ENCODE measurements at regions not wholly inside any gene's neighbourhood (a gene's known extent, or its start where the extent isn't known, plus 50 kb on each side); places are given as distances from the start of the nearest gene placed in this dataset.
A peak's percentile ranks its signal among the peaks of the same experiment; 100 is the strongest.
"Not testable (repeated sequence)": the region's sequence is repeated elsewhere in the genome, so short reads cannot be mapped to it uniquely, and the experiment has no call there.

DNA sequence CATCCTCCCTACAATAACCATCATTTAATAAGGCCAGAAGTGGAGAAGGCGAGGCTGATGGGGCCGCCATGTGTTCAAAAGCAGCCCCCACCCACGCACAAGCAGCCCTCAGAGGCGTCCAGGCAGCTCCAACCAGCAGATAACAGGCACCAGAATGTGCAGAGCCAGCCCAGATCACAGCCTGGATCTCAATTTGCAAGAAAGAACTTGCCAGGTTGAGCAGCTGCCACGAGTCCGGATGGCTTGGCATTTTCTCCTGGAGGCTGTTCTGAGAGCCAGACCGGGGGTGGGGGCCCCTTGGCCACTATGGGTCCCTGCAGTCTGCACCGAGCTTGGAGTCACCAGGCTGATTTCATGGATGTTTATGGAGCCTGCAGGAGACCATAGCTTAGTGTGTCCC lies 338.1 kb downstream of the PREX1 start:
- DNase-seq: peak; percentile 70

DNA sequence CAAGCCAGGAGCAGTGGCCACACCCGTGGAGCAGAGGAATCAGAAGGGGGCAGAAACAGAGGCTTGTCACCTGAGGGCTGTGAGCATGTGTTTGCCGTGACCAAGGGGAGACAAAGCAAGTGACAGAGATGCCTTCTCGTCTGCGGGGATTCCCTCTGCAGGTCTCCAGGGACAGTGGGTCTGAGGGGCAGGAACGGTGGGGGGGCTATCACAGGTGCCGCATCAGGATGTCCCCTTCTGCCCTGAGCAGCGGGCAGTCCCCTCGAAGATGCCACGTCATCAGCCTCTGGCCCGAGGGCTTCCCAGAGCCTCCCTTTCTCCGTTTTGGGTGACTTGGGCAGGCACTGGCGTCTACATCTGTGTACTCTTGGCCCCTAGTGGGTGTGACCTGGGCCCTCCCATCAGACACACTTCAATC lies 338.7 kb downstream of the PREX1 start:
- DNase-seq: no peak

DNA sequence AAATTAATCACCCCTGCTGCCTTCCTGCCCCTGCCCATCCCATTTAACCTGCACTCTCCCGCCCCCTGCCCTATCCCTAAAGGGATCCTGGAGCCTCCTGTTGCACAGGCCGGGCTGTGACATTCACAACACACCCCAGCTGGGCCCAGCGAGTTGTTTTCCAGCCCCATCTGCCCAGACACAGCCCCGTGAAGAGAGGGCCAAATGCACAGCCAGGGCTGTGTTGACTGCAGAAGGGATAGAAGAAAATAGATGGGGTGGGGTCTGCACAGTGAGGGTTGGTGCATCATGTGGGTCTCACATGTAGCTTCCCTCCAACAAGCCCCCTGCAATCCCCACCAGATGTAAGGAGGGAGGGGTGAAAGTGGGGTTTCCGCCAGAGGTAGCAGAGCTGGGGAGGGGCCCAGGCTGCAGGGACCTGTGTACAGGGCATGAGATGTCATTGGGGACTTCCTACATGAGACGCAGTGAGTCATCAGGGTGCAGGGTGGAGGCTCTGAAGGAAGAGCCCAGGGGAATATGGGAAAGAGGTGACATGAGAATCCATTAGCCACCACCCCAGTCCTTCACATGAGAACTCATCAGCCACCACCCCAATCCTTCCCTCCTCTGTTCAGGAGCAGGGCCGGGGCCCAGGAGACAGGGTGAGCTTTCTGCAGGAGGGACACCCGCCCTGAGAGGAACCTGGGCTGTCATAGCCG lies 339.3 kb downstream of the PREX1 start:
- DNase-seq: not testable (repeated sequence)

DNA sequence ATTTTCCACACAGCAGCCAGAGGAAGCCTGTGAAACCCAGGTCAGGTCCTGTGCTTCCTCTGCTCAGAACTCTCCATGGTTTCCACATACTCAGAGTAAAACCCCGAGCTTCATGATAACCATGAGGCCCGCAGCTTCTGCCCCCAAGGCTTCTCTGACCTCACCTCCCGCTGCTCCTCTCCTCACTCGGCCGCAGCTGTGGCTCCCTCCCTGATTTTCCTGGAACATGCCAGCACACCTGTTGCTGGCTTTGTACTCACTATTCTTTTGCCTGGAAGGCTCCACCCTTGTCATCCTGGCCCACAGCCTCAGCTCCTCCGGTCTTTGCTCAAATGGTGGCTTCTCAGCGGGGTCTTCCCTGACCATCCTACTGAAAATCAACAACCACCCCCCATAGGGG lies 341.7 kb downstream of the PREX1 start:
- no peak for DNase-seq

DNA sequence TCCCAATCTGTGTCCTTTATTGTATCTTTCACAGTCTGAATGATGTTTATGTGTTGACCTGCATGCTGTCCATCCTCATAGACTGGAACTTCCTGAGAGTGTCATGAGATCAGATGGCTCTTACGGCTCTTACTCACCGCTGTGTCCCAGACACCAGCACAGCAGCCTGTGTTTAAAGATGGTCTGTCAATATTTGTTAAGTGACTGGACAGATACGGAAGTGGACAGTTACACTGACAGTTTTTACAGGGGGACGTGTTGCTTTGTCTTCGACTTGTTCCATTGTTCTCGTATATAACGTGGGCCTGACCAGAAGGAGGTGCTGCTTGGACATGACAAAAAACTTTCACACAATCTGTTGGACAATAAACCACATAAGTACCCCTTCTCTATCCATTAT lies 342.6 kb downstream of the PREX1 start:
- not testable (repeated sequence) for DNase-seq

DNA sequence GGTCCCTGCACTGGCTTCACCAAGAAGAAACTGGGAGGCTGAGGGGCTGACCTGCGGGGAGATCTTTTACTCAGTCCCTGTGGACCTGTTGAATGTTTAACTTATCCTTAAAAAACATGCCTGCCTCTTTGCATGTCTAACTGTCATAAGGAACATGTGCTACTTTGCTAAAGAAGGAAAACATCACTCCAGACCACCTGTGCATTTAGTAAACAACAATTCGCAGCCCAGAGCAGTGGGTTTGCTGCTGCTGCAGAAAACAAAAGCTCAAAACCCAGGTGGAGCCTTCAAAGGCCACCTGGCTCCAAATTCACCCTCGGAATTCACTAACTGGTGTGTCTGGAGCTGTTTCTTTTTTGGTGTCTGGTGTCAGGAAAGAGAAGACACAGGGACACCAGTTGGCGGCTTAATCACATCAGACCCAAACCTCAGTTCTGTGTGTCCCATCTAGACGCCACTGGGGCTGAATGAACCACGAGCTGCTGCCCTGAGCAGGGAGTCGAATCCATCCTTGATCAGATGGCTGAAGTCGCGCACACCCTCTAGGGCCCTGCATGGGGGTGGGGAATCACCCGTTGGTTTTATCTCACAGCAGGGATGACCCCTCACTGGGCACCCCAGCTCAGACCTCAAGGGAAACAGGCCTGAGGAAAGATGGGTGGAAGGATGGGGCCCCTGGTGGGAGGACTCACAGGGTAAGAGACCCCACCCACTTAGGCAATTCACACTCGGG lies 344.3 kb downstream of the PREX1 start:
- DNase-seq: no peak

DNA sequence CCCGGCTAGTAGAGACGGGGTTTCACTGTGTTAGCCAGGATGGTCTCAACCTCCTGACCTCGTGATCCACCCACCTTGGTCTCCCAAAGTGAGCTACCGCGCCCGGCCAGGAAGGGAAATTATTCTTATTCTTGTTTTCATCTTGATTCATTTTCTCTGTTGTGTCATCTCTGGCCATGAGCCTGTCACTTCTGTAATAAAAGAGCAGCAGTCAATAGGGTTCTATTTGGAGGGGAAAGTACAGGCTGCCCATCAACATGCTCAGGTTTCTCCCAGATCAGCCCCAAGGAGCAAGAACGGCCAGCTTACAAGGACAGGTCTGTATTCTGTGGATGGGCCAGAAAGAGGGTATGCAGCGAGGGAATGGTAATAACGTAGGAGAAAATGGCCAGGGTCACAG lies 345.0 kb downstream of the PREX1 start:
- DNase-seq: no peak

DNA sequence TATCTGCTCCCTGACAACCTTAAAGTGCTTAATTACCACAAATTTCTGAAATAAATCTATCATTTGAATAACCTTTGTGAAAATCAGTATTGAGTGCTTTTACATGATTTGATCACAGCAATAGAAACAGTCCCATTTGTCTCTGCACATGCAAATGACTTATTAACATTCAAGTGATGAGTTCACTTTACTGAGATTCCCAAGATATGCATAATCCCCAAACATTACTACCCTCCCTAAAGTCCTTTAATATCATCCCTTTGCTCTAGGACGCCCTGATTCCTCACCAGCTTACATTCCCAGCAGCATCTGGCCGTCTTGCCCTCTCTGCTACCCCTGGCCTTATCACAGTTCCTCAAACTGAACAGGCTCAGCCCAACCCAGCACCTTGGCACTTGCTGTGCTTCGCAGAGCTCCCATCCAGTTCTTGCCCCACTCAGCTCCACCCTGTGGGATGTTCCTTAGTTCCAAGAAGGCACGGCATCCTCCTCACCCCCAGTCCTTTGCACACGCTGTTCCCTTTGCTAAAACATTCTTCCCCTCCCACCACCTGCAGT lies 347.5 kb downstream of the PREX1 start:
- no peak for DNase-seq

DNA sequence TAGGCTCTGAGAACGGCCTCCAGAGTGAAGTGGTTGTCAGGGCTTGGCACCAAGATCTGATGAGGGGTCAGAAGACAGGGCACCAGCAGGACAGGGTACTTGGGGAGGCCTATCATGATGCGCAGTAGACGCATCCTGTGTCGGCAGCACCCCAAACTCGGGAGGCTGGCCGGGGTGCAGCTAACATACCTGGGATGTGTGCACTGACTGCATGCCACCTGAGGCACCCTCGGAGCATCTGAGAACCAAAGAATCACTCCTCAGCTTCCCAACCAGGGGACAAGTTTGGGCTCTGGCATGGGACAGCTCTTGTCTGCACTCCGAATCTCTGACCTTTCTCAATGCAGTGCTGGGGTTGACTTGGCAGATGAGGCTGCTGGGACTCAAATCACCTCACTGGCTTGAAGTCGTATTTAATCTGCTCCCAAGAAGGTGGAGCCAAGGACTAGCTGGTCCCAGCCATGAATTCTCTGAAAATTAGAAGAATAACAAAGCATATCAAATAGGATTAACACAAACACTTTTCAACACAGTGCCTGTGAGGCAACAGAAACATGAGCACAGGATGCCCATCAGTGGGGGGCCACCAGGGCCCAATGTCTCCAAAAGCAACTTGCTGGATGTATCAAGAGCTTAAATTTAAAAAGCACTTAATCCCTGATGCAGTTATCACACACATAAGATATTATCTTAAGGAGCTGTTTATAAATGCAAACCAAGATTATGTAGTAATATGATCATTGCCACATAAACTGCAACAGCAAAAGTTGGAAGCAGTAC lies 348.8 kb downstream of the PREX1 start:
- no peak for DNase-seq

DNA sequence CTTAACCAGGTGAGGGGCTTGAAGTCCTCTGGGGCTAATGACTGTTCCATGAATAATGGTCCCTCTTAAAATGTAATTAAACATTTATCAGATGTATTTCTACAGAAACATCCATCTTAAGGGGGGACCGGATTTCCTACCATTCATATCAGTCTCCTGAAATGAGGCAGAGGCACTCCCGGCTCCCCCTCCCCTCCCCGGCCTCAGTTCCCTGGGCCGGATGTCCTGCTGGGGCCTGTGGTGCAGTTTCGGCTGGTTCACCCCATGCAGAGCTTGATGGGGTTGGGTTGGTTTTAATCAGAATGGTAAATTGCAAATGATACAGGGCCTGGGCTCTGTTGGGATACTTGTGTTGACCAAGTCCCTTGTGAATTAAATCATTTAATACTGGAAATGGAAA lies 349.4 kb downstream of the PREX1 start:
- no peak for DNase-seq

DNA sequence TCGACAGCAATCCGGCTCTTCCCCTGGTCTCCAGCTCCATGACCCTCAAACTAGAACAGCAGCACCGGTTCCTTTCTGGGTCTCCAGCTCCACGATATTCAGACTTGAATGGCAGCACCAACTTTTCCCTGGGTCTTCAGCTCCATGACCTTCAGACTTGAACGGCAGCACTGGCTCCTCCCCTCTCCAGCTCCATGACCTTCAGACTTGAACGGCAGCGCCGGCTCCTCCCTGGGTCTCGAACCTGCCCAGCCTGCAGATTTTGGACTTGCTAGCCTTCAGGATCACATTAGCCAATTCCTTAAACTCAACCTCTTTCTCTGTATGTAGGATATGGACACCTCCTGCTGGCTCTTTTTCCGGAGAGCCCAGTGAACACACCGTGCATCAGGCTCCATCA lies 350.9 kb downstream of the PREX1 start:
- no peak for DNase-seq

DNA sequence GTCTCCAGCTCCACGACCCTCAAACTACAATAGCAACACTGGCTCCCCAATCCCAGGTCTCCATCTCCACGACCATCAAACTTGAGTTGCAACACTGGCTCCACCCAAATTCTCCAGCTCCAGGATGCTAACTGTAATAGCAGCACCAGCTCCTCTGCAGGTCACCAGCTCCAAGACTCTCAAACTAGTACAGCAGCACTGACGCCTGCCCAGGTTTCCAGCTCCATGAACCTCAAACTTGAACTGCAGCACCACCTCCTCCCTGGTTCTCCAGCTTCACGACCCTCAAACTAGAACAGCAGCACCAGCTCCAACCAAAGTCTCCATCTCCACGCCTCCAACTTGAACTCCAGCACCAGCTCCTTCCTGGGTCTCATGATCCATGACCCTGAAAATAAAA lies 353.8 kb downstream of the PREX1 start:
- DNase-seq: no peak

DNA sequence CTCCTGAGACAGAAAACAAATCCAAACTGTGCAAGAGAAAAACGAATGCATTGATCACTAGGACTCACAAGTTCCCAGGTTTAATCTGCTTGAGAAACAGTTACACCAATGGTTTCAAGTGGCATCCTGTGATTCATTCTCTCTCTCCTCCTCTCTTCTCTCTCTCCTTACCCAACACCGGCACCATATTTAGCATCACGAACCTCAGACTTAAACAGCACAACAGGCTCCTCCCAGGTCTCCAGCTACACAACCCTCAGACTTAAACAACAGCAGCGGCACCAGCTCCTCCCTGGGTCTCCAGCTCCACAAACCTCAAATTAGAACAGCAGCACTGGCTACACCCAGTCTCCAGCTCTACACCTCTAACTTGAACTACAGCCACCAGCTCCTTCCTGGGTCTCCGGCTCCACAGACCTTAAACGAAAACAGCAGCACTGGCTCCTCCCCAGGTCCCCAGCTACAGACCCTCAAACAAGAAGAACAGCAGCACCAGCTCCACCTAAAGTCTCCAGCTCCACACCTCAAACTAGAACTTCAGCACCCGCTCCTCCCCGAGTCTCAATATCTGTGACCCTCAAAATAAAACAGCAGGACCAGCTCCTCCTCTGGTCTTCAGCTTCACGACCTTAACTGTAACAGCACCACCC lies 355.9 kb downstream of the PREX1 start:
- no peak for DNase-seq

DNA sequence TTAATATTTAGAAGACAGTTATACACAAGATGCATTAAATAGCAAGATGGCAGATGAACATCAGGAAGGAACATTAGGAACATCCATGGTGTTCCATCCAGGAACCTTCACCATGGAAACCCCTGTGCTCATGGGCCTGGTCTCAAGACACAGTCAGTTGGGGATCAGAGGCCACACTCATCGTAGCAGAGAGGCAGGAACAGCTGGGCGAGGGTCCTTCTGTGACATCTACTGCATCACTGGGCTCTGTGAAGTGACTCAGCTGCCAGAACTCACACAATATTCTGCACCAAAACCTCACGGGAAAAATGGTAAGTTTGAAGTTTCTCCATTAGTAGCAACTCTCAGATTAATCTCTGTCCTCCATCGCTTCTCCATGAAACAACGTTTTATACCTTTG lies 356.6 kb downstream of the PREX1 start:
- DNase-seq: no peak

DNA sequence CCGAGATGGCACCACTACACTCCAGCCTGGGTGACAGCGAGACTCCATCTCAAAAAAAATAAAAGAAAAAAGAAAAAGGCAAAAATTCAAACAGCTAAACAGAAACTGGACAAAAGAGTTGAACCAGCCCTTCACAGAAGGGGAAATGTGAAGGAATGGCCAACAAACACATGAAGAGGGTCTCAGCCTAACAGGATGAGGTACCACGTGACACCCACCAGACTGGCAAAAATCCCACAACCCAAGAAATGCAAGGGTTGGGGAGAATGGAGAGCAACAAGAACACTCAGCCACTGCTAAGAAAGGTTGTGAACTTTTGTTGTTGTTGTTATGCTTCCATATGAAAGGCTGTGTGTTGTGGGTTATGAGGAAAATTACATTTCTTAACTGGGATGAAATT lies 357.7 kb downstream of the PREX1 start:
- no peak for DNase-seq

DNA sequence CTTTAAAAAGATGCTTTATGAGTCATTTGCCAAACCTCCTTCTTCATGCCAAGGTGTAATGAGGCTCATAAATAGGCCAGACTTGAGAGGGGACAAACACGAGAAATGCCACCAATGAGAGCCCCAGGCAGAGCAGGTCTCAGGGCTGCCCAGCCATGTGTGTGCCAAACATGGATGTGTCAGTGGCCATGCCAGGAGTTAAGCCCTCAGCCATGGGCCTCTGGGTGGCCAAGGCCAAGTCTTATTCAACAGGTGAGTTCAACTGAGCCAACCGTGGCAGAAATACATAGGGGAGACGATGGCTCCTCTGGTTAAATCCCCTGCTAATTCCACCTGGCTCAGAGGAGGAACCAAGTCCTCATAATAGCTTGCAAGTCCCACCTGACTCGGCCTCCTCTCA lies 358.8 kb downstream of the PREX1 start:
- no peak for DNase-seq

DNA sequence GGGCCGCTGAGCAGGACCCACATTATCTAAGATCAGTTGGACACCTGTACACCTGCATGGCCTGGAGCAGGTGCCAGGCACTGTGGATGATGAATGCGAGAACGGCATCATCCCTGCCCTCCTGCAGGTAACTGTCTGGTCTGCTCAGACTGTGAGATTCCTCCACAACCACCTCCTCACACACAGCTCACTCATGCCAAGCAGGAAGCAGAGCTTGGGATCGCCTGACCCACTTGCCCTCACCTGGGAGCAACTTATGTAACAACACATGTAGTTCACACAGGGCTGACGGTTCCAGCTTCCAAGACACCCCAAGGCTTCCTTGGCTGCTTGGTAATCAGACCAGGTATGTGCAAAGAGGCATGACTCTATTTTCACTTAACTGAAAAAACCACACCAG lies 359.2 kb downstream of the PREX1 start:
- DNase-seq: no peak

DNA sequence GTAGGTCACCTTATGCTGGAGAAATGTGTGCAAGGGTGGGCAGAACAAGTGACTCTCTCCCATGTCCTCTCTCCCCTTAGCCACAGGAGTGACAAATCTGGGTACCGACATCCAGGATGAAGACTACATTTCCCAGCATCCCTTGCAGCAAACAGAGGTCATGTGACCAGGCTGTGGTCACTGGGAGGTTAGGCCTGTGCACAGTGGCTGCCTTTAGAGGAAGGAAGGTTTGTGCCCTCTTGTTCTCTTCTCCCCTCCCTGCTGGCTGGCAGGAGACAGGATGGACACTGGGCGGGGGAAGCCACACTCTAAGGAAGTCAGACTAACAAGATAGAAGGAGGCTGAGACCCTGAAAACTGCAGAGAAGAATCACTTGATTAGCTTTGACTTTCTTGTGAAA lies 360.2 kb downstream of the PREX1 start:
- no peak for DNase-seq

DNA sequence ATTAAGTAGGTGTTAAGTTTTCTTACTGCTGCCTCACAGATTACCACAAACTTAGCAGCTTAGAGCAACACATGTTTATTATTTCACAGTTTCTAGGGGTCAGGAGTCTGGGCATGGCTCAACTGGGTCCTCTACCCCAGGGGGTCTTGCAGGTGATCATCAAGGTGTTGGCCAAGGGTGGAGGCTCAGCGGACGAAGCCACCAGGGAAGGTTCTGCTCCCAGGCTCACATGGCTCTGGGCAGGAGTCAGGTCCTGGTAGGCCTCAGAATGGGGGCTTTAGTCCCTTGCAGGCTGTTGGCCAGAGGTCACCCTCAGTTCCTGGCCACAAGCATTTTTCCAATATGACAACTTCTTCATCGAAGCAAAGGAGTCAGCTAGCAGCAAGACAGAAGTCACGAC lies 362.5 kb downstream of the PREX1 start:
- DNase-seq: no peak

DNA sequence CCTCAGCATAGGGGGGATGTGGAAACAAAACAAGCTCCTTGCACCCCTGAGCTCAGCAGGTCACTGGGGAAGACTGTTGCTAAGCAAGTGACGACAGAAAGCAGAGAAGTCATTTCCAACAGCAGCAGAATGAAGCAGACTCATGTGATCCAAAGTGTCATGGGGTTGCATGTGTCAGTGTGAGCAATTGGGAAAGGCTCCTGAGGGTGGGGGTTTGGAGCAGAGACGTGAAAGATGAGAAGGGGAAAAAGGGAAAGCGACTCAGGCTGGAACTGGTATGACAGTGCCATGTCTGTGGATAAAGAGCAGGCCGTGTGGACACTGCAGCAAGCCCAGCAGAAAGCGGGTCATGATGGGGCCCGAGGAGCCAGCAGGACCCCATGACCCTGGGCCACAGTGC lies 363.9 kb downstream of the PREX1 start:
- no peak for DNase-seq

DNA sequence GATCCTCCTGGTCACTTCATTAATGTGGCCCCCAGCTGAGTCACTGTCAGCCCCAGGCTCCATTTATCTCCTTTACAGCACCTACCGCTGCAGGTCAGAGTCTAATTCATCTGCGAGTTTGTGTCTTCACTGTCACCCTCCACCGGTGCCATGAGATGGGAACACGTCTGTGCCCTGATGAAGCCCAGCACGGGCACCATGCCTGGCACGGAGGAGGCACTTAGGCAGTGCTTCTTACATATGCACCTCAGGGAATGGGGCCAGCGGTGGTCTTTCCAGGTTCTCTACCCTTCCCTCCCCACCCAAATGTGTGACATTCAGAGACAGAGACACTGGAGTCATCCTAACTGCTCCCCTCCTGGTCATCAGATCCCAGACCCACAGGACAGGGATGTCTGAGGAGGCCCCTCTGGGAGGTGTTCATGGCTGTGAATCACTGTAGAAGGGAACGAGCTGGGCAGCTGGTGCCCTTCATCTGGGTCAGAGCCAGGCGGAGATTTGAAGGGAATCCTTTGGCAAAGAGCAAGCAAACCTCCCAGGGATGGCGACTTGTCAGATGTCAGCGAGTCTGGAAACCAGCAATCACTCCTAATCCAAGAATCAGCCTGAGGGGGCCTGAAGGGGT lies 364.6 kb downstream of the PREX1 start:
- DNase-seq: no peak

DNA sequence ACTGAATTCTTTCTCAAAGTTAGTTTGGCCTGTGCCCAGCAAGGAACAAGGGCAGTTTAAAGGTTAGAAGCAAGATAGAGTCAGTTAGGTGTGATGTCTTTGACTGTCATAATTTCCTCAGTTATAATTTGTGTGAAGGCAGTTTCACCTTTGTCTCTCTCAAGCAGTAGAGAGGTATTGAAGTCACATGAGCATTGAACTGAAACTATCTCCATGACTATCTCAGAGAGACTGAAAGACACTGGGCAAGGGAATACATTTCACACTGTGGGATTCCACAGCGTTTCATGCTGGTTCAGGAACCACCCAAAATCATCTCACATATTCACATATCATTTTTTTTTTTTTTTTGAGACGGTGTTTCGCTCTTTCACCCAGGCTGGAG lies 366.1 kb downstream of the PREX1 start:
- DNase-seq: no peak
